Myocyte (in vitro differentiated cells): ENCODE measurements at regions not wholly inside any gene's neighbourhood (a gene's known extent, or its start where the extent isn't known, plus 50 kb on each side); places are given as distances from the start of the nearest gene placed in this dataset.

ENCODE experiments used
- DNase-seq: peaks from one replicate; pipeline ENCODE4 v3.0.0-alpha.2; 2012; ENCODE audit warnings: low read depth

DNA sequence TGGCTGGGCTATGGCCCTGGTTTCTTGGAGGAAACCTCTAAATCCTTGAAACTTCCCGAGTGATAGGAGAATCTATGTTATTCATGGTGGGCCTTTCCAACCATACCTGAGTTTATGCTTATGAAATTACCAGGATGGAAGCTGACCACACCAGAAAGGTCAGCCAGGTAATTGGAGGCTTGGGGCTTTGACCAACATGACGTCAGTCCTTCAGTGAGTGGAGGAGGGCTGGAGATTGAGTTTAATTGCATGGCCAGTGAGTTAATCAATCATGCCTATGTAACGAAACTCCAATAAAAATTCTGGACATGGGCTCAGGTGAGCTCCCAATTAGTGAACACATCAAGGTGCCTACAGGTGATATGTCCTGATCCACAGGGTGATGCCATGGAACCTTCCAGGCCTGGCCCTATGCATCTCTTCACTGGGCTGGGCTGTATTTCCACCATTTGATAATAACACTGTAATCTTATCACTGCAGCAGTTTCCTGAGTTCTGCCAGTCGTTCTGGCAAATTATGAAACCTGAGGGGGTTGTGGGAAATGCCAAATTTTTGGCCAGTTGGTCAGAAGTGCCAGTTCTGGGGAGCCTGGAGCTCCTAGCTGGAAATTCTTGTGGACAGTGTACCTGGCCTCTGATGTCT lies 106.5 kb downstream of the CDH26 start:
- DNase-seq = no peak

DNA sequence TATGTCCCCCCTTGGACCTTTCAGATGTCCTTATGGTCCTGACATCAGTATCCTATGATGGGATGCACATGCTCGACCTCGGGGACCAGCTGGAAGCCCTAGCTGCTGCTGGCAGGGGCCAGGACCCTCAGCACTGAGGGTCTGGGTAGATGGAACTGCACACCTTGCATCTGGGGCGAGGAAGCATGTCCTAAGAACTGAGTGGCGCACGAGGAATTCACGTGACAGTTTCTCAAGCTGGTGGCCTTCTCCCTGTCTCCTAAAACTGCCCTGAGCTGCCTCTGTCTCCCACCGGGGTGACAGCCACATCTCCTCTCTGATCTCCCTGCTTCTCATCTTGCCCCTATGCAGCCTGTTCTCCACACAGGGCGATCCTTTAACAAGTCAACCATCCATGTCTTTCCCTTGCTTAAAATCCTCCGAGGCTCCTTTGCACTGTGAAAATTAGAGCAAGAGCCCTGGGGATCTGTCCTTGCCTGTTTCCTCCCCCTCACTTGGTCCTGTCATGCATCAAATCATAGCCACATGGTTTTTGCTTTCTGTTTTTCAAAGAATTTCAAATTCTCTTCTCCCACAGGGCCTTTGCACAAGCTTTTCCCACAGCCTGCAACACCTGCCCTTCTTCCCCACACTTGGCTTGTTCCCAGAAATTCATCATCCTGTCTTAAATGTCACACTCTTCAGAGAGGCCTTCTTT lies 107.7 kb downstream of the CDH26 start:
- no peak for DNase-seq

DNA sequence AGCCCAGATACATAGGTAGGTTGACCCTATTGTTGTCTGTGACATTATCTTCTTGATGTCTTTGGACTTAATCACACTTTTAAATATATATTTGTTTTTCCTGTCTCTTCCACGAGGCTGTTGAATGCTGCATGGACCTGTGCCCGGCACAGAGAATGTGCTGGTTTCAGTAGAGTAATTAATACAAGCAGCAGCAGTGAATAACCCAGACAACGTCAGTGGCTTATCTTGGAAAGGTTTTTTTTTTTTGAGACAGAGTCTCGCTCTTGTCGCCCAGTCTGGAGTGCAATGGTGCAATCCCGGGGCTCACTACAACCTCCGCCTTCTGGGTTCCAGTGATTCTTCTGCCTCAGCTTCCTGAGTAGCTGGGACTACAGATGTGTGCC lies 108.2 kb downstream of the CDH26 start:
- no peak for DNase-seq

GRCh38 chr20:60068509-60068908 lies 110.3 kb downstream of the CDH26 start:
- DNase-seq = no peak

- DNase-seq = no peak
Observed at GRCh38 chr20:60069656-60070055, 111.4 kb downstream of the CDH26 start.

GRCh38 chr20:60070791-60071190 lies 112.6 kb downstream of the CDH26 start:
- DNase-seq = no peak

- peak; percentile 73 for DNase-seq
Observed at GRCh38 chr20:60071965-60072364, 113.7 kb downstream of the CDH26 start.

- no peak for DNase-seq
Observed at GRCh38 chr20:60073086-60073485, 114.9 kb downstream of the CDH26 start.

- DNase-seq = no peak
Observed at GRCh38 chr20:60073504-60073903, 115.3 kb downstream of the CDH26 start.

DNA sequence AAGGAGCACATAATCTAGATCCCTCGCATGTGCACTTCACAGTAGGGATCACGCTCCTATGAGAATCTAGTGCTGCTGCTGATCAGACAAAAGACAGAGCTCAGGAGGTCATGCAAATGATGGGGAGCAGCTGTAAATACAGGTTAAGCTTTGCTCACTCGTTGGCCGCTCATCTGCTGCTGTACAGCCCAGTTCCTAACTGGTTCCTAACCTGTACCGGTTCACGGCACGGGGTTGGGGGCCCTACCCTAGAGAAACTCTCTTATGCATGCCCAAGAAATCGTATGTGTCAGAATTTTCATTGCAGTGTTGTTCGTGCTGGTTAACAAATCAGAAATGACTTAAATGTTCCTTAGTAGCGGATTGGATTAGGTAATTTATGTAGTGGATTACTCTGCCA lies 116.1 kb downstream of the CDH26 start:
- DNase-seq = no peak

DNA sequence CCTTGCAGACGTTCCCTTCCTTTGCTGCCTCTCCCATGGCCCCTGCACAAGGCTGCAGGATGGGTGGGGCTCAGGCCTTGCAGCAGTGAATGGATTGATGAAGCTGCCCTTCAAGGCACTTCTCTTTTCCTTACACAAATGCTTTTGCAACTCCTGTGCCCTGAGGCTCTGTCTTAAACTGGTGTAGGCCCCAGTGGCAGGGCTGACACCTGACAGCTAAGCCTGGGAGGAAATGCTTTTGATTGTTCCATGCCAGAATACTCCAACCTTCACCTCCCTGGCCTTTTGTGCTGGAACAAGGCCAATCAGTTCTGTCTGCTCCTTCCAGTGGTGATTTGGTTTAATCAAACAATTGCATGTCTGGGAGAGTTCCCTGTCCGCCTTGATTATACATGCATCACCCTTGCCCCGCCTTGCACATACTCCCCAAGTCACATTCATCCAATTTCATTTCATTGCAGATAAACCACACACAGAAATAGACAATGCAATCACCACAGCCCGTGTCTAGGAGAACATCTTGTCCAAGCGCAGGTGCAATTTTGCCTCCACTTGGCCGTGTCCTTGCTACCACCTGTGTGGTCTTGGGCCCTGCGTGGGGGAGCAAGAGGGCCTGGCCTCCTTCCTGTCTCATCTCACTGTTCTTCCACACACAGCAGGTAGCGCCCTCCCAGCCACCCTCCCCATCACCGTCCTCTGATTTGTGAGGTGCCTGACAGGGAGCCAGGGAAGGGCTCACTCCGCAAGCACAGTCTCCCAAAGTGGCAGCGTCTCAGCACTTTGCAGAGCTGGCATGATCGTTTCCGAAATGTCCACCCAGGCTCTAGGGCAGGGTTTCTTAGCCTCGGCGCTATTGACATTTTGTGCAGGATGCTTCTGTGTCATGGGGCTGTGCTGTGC lies 120.4 kb downstream of the CDH26 start:
- no peak for DNase-seq

DNA sequence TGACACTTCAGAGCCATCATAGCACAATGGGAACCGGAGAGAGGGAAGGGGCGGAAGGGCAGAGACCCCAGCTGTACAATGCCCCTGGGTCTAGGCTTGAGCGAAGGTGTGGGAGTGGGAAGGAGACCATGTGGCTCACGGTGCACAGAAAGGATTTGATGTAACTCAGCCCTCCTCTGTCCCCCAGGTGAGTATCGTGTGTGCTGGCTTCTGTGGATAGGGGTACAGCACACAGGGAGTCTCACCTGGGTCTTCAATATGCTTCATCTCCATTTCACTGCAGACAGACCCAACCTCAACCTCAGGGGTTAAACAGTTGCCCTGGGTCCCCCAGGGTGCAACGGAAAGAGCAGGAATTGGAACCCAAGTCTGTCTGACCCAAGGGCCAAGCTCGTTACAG lies 122.2 kb downstream of the CDH26 start:
- DNase-seq = no peak

DNA sequence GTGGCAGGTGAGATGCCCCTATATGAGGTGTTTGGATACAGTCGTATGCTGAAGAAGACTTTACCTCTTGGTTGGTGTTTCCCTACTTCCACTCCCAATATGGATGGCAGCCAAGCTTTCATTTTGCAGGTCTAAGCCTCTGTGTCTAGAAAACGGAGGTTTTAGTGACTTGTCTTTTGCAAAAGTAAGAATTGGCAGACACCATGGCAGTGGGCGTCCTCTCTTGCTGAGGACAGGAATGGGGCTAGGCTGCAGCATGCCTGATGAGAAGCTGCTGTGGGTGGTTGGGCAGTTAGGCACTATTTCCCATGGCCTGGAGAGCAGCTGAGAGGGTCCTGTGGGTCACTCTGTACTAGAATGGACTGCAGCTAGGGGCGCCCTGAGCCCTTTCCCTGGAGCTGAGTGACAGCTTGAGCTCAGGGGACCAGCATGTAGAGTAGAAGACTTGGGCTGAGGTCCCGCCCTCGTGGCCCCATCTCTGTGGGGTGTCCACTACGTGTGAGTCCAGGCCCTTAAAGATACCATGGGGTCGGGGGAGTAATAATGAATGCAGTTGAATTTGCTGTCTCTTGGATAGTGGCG lies 127.4 kb downstream of the CDH26 start:
- DNase-seq = no peak

GRCh38 chr20:60086821-60087562 lies 128.8 kb downstream of the CDH26 start:
- DNase-seq = no peak

- no peak for DNase-seq
Observed at GRCh38 chr20:60087563-60088105, 129.4 kb downstream of the CDH26 start.

- DNase-seq = no peak
Observed at GRCh38 chr20:60088236-60088635, 130.0 kb downstream of the CDH26 start.

DNA sequence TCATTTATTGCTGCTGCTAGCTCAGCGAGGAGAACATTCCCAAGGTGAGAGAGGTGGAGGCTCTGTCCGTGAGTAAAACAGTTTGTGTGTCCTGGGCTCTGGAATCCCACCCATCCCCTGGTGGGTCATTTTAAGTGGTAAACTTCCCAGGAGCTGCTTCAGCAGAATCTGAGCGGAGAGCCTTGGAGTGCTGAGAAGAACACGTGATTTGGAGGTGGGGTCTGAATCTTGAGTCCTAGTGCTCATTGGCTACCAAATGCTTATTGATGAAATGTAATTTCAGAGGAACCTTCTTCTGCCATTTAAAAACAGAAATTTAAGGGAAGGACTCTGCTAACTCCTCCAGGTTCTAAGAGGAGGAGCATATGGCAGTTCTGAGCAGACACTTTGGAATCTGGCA lies 132.4 kb downstream of the CDH26 start:
- DNase-seq = no peak

- no peak for DNase-seq
Observed at GRCh38 chr20:60091305-60091704, 133.1 kb downstream of the CDH26 start.

DNA sequence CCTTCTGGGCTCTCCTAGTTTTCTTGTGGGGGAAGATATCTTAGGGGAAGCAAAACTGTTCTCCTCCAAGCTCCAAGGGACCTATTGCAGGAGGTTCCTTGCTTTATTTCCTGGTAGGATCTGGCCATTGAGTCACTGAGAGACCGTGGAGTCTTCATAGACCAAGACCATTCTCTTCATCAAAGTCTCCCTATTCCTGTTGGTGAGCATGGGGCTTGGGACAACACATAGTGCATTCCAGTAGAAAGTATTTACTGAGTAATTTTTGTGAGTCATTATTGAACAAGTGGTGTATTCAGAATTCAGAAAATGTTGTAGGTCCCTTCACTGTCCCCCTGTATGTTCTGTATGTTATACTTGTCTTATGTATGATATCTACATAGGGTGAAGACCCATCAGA lies 133.6 kb downstream of the CDH26 start:
- DNase-seq = no peak

- no peak for DNase-seq
Observed at GRCh38 chr20:60092729-60093128, 134.5 kb downstream of the CDH26 start.

DNA sequence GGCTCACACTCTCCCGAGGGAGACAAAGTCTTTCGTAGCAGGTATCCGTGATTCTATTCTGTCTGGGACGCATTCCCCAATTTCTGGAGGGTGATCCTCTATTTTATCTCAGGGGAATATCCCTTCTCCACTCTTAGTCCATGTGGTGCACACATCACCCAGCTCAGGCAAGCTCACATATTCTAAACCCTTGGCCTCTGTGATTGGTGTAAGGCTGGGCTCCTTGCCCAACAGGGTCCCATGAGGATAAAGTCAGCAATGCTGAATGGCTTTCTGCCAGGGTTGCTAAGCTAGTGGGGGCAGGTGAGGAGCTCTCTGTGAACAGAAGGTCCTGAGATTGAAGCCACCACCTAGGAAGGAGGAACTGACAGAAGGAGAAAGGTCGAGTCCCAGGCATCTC lies 137.2 kb downstream of the CDH26 start:
- DNase-seq = no peak
